OCI-LY1 (cell line): ENCODE measurements at regions not wholly inside any gene's neighbourhood (a gene's known extent, or its start where the extent isn't known, plus 50 kb on each side); places are given as distances from the start of the nearest gene placed in this dataset.

Source experiments
- H2AFZ ChIP-seq: fragments of 200-600 bp; sonication (generic), shearing (Covaris generic); 2 replicates; pipeline ENCODE4 v1.6.0; 2014; ENCODE audit warnings: antibody characterized with exemption, mild to moderate bottlenecking, low read length
- H3F3A ChIP-seq: fragments of 200-600 bp; sonication (generic), shearing (Covaris generic); 2 replicates; pipeline ENCODE4 v1.6.0; 2014; ENCODE audit warnings: mild to moderate bottlenecking, antibody characterized with exemption, low read length, moderate library complexity; ENCODE audit not compliant: insufficient read depth
- H3K27ac ChIP-seq: fragments of 200-600 bp; sonication (generic); 2 replicates; pipeline ENCODE4 v1.5.1; 2014; ENCODE audit warnings: low read length, mixed run types, mild to moderate bottlenecking, low read depth; ENCODE audit not compliant: poor library complexity, severe bottlenecking
- H3K27me3 ChIP-seq: fragments of 200-600 bp; sonication (generic); 2 replicates; pipeline ENCODE4 v1.6.0; 2014; ENCODE audit warnings: antibody characterized with exemption, mild to moderate bottlenecking, low read length, moderate library complexity; ENCODE audit not compliant: insufficient read depth
- H3K36me3 ChIP-seq: fragments of 200-600 bp; sonication (generic); 2 replicates; pipeline ENCODE4 v1.6.1; 2014; ENCODE audit warnings: mild to moderate bottlenecking, antibody characterized with exemption, low read length, moderate library complexity, mixed read lengths; ENCODE audit not compliant: insufficient read depth
- H3K4me1 ChIP-seq: fragments of 200-600 bp; sonication (generic); 2 replicates; pipeline ENCODE4 v1.5.1; 2014; ENCODE audit warnings: mild to moderate bottlenecking, low read length, moderate library complexity; ENCODE audit not compliant: insufficient read depth, severe bottlenecking
- H3K4me2 ChIP-seq: fragments of 200-600 bp; sonication (generic), shearing (Covaris generic); 2 replicates; pipeline ENCODE4 v1.6.1; 2014; ENCODE audit warnings: low read length
- H3K4me3 ChIP-seq: fragments of 200-600 bp; sonication (generic); 2 replicates; pipeline ENCODE4 v1.5.1; 2014; ENCODE audit warnings: low read length, low read depth, mild to moderate bottlenecking, mixed read lengths; ENCODE audit not compliant: poor library complexity, severe bottlenecking
- H3K79me2 ChIP-seq: fragments of 200-600 bp; shearing (Covaris generic); 2 replicates; pipeline ENCODE4 v1.6.1; 2016; ENCODE audit warnings: mixed run types, low read length, mixed read lengths; ENCODE audit not compliant: insufficient read depth
- H3K9ac ChIP-seq: fragments of 200-600 bp; sonication (generic), shearing (Covaris generic); 2 replicates; pipeline ENCODE4 v1.6.1; 2014; ENCODE audit warnings: mild to moderate bottlenecking, low read length, mixed read lengths
- H3K9me2 ChIP-seq: fragments of 200-600 bp; sonication (generic), shearing (Covaris generic); 2 replicates; pipeline ENCODE4 v1.6.1; 2014; ENCODE audit warnings: low read depth, mild to moderate bottlenecking, low read length, mixed read lengths
- H3K9me3 ChIP-seq: fragments of 200-600 bp; shearing (Covaris generic); 2 replicates; pipeline ENCODE4 v1.6.1; 2014; ENCODE audit warnings: low read length, mixed read lengths
- H4K20me1 ChIP-seq: fragments of 200-600 bp; sonication (generic), shearing (Covaris generic); 2 replicates; pipeline ENCODE4 v1.6.0; 2016; ENCODE audit warnings: mild to moderate bottlenecking, low read length; ENCODE audit not compliant: insufficient read depth
- CTCF ChIP-seq: fragments of 200-600 bp; sonication (generic), shearing (Covaris generic); IDR thresholded peaks from 2 replicates; pipeline ENCODE4 v1.5.1; 2017; ENCODE audit warnings: mild to moderate bottlenecking, antibody characterized with exemption, low read length, moderate library complexity, mixed read lengths
- EZH2 ChIP-seq: fragments of 200-600 bp; sonication (generic), shearing (Covaris generic); IDR thresholded peaks from 2 replicates; pipeline ENCODE4 v1.8.0; 2017; ENCODE audit warnings: borderline replicate concordance, mixed run types, mild to moderate bottlenecking, antibody characterized with exemption, low read length, moderate library complexity, mixed read lengths

- Histone ChIP-seq H2AFZ (no peak overlapping the region), H3K9me2 (no peaks in the 10 kb centered on the region), H3K9ac (no peak overlapping the region), H3F3A (no peaks in the 10 kb centered on the region), H3K27ac (no peak overlapping the region), H3K27me3 (no peaks in the 10 kb centered on the region), H3K4me1 (no peaks in the 10 kb centered on the region), H3K36me3 (no peaks in the 10 kb centered on the region), H3K9me3 (no peaks in the 10 kb centered on the region), H4K20me1 (no peaks in the 10 kb centered on the region), H3K4me3 (no peak overlapping the region), H3K79me2 (no peaks in the 10 kb centered on the region), H3K4me2 (no peak overlapping the region)
- no peak for TF ChIP-seq EZH2
- no peak for TF ChIP-seq CTCF
Observed at GRCh38 chr6:69623357-69623756, 173.5 kb downstream of the LMBRD1 start.

- Histone ChIP-seq H3K4me2 (no peak overlapping the region), H3K36me3 (no peaks in the 10 kb centered on the region), H3K9me2 (no peaks in the 10 kb centered on the region), H3K9me3 (no peaks in the 10 kb centered on the region), H4K20me1 (no peaks in the 10 kb centered on the region), H3K27ac (no peak overlapping the region), H3K79me2 (no peaks in the 10 kb centered on the region), H3K27me3 (no peaks in the 10 kb centered on the region), H3K4me3 (no peak overlapping the region), H3K4me1 (no peaks in the 10 kb centered on the region), H3F3A (no peaks in the 10 kb centered on the region), H2AFZ (no peak overlapping the region), H3K9ac (no peak overlapping the region)
- TF ChIP-seq CTCF (no peak), EZH2 (no peak)
Observed at GRCh38 chr6:69622924-69623323, 173.9 kb downstream of the LMBRD1 start.

- H3K9me2 ChIP-seq = no peaks in the 10 kb centered on the region
- no peak overlapping the region for H3K4me3 ChIP-seq
- H3K27ac ChIP-seq = no peak overlapping the region
- H3K79me2 ChIP-seq = no peaks in the 10 kb centered on the region
- no peaks in the 10 kb centered on the region for H4K20me1 ChIP-seq
- TF ChIP-seq CTCF (no peak), EZH2 (no peak)
- no peak overlapping the region for H3K9ac ChIP-seq
- no peaks in the 10 kb centered on the region for H3F3A ChIP-seq
- H3K36me3 ChIP-seq = no peaks in the 10 kb centered on the region
- H3K27me3 ChIP-seq = no peaks in the 10 kb centered on the region
- no peaks in the 10 kb centered on the region for H3K4me1 ChIP-seq
- no peaks in the 10 kb centered on the region for H3K9me3 ChIP-seq
- H3K4me2 ChIP-seq = no peak overlapping the region
- no peak overlapping the region for H2AFZ ChIP-seq
Observed at GRCh38 chr6:69622230-69622629, 174.6 kb downstream of the LMBRD1 start.
